ENCODE measurements at regions not wholly inside any gene's neighbourhood (a gene's known extent, or its start where the extent isn't known, plus 50 kb on each side); places are given as distances from the start of the nearest gene placed in this dataset.

GRCh38 chr13:26872525-26873385 is 112.2 kb upstream of the GPR12 start:
- no peak overlapping the region for H3K27ac ChIP-seq
- no peak for TF ChIP-seq ZFX (IDR thresholded peaks at IDR 0.05; ENCODE audit: borderline replicate concordance)
- peak; percentile 91 for TF ChIP-seq CTCF (IDR thresholded peaks at IDR 0.05)

GRCh38 chr13:26867451-26868091 is 107.0 kb upstream of the GPR12 start:
- TF ChIP-seq ZFX (IDR thresholded peaks at IDR 0.05; ENCODE audit: borderline replicate concordance) (no peak), CTCF (IDR thresholded peaks at IDR 0.05) (no peak)
- H3K27ac ChIP-seq = no peak overlapping the region

GRCh38 chr13:26864576-26864975 is 104.0 kb upstream of the GPR12 start:
- no peak overlapping the region for H3K27ac ChIP-seq
- TF ChIP-seq CTCF (IDR thresholded peaks at IDR 0.05) (no peak), ZFX (IDR thresholded peaks at IDR 0.05; ENCODE audit: borderline replicate concordance) (no peak)

- H3K27ac ChIP-seq = no peak overlapping the region
- TF ChIP-seq CTCF (IDR thresholded peaks at IDR 0.05) (no peak), ZFX (IDR thresholded peaks at IDR 0.05; ENCODE audit: borderline replicate concordance) (no peak)
Observed at GRCh38 chr13:26861941-26862340, 101.4 kb upstream of the GPR12 start.

GRCh38 chr13:26855921-26856320 is 95.3 kb upstream of the GPR12 start:
- no peak for TF ChIP-seq CTCF (IDR thresholded peaks at IDR 0.05)
- no peak overlapping the region for H3K27ac ChIP-seq

GRCh38 chr13:26855071-26855470 is 94.5 kb upstream of the GPR12 start:
- TF ChIP-seq CTCF (IDR thresholded peaks at IDR 0.05) (no peak), ZFX (IDR thresholded peaks at IDR 0.05; ENCODE audit: borderline replicate concordance) (no peak)

GRCh38 chr13:26853323-26853722 is 92.7 kb upstream of the GPR12 start:
- TF ChIP-seq CTCF (IDR thresholded peaks at IDR 0.05) = no peak
- no peak for TF ChIP-seq ZFX (IDR thresholded peaks at IDR 0.05; ENCODE audit: borderline replicate concordance)
- H3K27ac ChIP-seq = no peak overlapping the region

More at GRCh38 chr13:26855071-26855470, 94.5 kb upstream of the GPR12 start:
- H3K27ac ChIP-seq = no peak overlapping the region

All from 22Rv1 (cell line).